SU-DHL-6 (cell line): ENCODE measurements at regions not wholly inside any gene's neighbourhood (a gene's known extent, or its start where the extent isn't known, plus 50 kb on each side); places are given as distances from the start of the nearest gene placed in this dataset.

Source experiments
- CTCF ChIP-seq: fragments of 200-600 bp; sonication (generic); IDR thresholded peaks from one replicate; pipeline ENCODE4 v1.5.1; 2017; ENCODE audit warnings: antibody characterized with exemption, mild to moderate bottlenecking, low read length, moderate library complexity; ENCODE audit not compliant: insufficient read depth, poor library complexity, severe bottlenecking
- EZH2phosphoT487 ChIP-seq: fragments of 200-600 bp; sonication (generic), shearing (Covaris generic); conservative IDR thresholded peaks from 2 replicates; pipeline ENCODE4 v1.6.1; 2018; ENCODE audit warnings: mild to moderate bottlenecking, antibody characterized with exemption, low read length, moderate library complexity, mixed read lengths

GRCh38 chr1:29854700-29855276, 618.5 kb downstream of the PTPRU start:
- TF ChIP-seq CTCF (no peak), EZH2phosphoT487 (no peak)
